ENCODE measurements at regions not wholly inside any gene's neighbourhood (a gene's known extent, or its start where the extent isn't known, plus 50 kb on each side); places are given as distances from the start of the nearest gene placed in this dataset.

DNA sequence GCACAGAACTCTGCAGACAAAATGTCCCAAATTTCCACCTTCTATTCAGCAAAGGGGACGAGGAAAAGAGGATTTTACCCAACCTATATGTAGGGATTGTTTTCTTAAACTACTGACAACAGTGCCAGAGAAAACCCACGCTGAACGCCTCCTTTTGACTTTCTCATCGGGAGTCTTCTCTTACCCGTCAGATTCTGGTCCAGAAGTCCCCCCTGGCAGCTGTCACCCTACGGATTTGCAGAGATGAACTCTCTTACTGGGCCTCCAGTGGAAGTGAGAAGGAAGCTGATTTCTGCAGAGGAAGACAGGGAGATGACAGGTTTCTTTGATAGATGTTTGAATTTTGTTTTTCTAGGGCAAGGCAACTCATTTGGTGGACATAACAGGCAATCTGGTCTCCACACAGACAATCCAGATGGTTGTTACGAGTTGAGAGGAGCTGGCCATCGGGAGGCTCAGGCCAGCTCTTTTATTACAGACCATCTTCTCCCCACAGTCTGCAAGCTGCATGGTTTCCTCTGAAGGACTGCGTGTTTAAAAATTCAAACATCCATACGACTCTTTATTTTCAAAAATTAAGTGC is 804.3 kb downstream of the RNF144A start:
- peaks cover 3% of the 10 kb centered on the region for H3K27me3 ChIP-seq
- no peaks in the 10 kb centered on the region for H4K20me1 ChIP-seq (ENCODE audit: low read depth)
- H3K36me3 Mint-ChIP-seq = no peaks in the 10 kb centered on the region
- H2AFZ ChIP-seq (replicated peaks) = peak overlapping the region; percentile 39
- H3K79me2 ChIP-seq (ENCODE audit: low read depth) = no peaks in the 10 kb centered on the region
- H3K9ac ChIP-seq = no peak overlapping the region
- no peaks in the 10 kb centered on the region for H3K36me3 ChIP-seq
- H3F3A ChIP-seq (ENCODE audit: low read depth) = no peaks in the 10 kb centered on the region
- no peak for DNase-seq (ENCODE audit: low spot score)
- no peaks in the 10 kb centered on the region for H3K9me3 Mint-ChIP-seq
- no peak overlapping the region for H3K27ac Mint-ChIP-seq
- no peak overlapping the region for H3K4me3 Mint-ChIP-seq
- peaks cover 23% of the 10 kb centered on the region for H3K4me1 Mint-ChIP-seq
- H3K4me3 ChIP-seq = no peak overlapping the region
- peak overlapping the region; percentile 72 for H3K27ac ChIP-seq
- no peak for TF ChIP-seq EZH2 (IDR thresholded peaks at IDR 0.05)
- TF ChIP-seq EZH2phosphoT487 (IDR thresholded peaks at IDR 0.05) = no peak
- no peak for TF ChIP-seq CTCF (IDR thresholded peaks at IDR 0.05)
- H3K27me3 Mint-ChIP-seq (ENCODE audit: insufficient read depth, low read depth) = peaks cover 2% of the 10 kb centered on the region
- peak overlapping the region; percentile 40 for H3K4me2 ChIP-seq
- no peaks in the 10 kb centered on the region for H3K9me3 ChIP-seq (ENCODE audit: low read depth)
- peaks cover 37% of the 10 kb centered on the region for H3K4me1 ChIP-seq

- DNase-seq (ENCODE audit: low spot score) = no peak
- no peaks in the 10 kb centered on the region for H4K20me1 ChIP-seq (ENCODE audit: low read depth)
- Mint-ChIP-seq H3K4me1 (peaks cover 27% of the 10 kb centered on the region), H3K9me3 (no peaks in the 10 kb centered on the region), H3K27me3 (ENCODE audit: insufficient read depth, low read depth) (peaks cover 2% of the 10 kb centered on the region), H3K27ac (peak overlapping the region; percentile 51), H3K36me3 (no peaks in the 10 kb centered on the region), H3K4me3 (no peak overlapping the region)
- H3K9me3 ChIP-seq (ENCODE audit: low read depth) = no peaks in the 10 kb centered on the region
- no peak overlapping the region for H3K27ac ChIP-seq
- H3K4me3 ChIP-seq = no peak overlapping the region
- H3K27me3 ChIP-seq = peaks cover 3% of the 10 kb centered on the region
- H3F3A ChIP-seq (ENCODE audit: low read depth) = no peaks in the 10 kb centered on the region
- H3K79me2 ChIP-seq (ENCODE audit: low read depth) = no peaks in the 10 kb centered on the region
- H3K4me2 ChIP-seq = no peak overlapping the region
- peaks cover 37% of the 10 kb centered on the region for H3K4me1 ChIP-seq
- no peak overlapping the region for H3K9ac ChIP-seq
- no peaks in the 10 kb centered on the region for H3K36me3 ChIP-seq
- TF ChIP-seq CTCF (IDR thresholded peaks at IDR 0.05) (no peak), EZH2phosphoT487 (IDR thresholded peaks at IDR 0.05) (no peak), EZH2 (IDR thresholded peaks at IDR 0.05) (no peak)
- H2AFZ ChIP-seq (replicated peaks) = no peak overlapping the region
These were observed 805.1 kb downstream of the RNF144A start for GRCh38 chr2:7722212-7722910.

GRCh38 chr2:7724336-7724735 is 807.1 kb downstream of the RNF144A start:
- H3K27ac Mint-ChIP-seq = no peak overlapping the region
- Histone ChIP-seq H3K27ac (no peak overlapping the region), H4K20me1 (ENCODE audit: low read depth) (no peaks in the 10 kb centered on the region), H3K9me3 (ENCODE audit: low read depth) (no peaks in the 10 kb centered on the region), H3K4me1 (peaks cover 37% of the 10 kb centered on the region), H3K79me2 (ENCODE audit: low read depth) (no peaks in the 10 kb centered on the region), H2AFZ (replicated peaks) (no peak overlapping the region), H3K9ac (no peak overlapping the region), H3F3A (ENCODE audit: low read depth) (no peaks in the 10 kb centered on the region), H3K36me3 (no peaks in the 10 kb centered on the region), H3K4me3 (no peak overlapping the region), H3K4me2 (peak overlapping the region; percentile 23), H3K27me3 (peaks cover 3% of the 10 kb centered on the region)
- no peak for TF ChIP-seq EZH2phosphoT487 (IDR thresholded peaks at IDR 0.05)
- TF ChIP-seq EZH2 (IDR thresholded peaks at IDR 0.05) = no peak
- TF ChIP-seq CTCF (IDR thresholded peaks at IDR 0.05) = no peak
- peaks cover 29% of the 10 kb centered on the region for H3K4me1 Mint-ChIP-seq
- H3K9me3 Mint-ChIP-seq = no peaks in the 10 kb centered on the region
- DNase-seq (ENCODE audit: low spot score) = peak; percentile 33
- H3K27me3 Mint-ChIP-seq (ENCODE audit: insufficient read depth, low read depth) = peaks cover 7% of the 10 kb centered on the region
- no peak overlapping the region for H3K4me3 Mint-ChIP-seq
- no peaks in the 10 kb centered on the region for H3K36me3 Mint-ChIP-seq
